Retinal pigment epithelial cell (primary cell): ENCODE measurements at regions not wholly inside any gene's neighbourhood (a gene's known extent, or its start where the extent isn't known, plus 50 kb on each side); places are given as distances from the start of the nearest gene placed in this dataset.

Experiments
- DNase-seq: peaks from one replicate; pipeline ENCODE4 v3.0.0-alpha.2; 2010; ENCODE audit warnings: low read depth
- H3K4me3 ChIP-seq: 2 replicates; pipeline ENCODE4 v1.5.1; 2011; ENCODE audit warnings: mild to moderate bottlenecking, low read length, control low read depth, moderate library complexity
- TF ChIP-seq, protein P1 (sequence below): conservative IDR thresholded peaks from 2 replicates; pipeline ENCODE4 v1.5.1; 2011; ENCODE audit warnings: low read depth, low read length, control low read depth, inconsistent platforms

DNA sequence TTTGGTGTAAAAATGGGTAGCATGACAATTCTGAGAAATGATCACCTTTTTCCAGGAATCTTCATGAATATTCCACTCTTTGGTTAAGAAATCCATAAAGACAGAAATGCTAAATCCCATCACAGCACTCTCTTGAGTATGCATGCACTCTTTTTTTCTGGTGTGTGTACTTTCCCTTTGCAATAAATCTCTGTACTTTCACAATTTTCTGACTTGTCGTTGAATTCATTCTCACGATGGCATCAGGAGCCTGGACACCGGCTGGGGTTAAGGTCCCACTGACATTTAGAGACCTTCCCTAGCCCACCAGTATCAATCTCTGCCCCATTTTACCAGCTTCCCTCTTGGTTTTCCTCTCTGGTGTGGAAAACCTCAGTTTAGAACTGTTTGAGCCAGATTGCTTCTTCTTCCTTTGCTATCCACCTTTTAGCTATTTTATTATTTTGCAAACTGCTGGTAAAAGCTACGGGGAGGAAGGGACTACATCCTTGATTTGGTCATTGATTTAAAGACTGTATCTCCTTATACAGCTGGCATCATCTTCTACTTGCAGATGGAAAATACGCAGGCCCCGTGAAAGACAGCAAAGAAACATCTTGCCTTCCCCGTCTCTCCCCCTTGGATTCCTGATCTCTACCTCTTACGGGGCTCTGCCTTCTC, 59.9 kb upstream of the ZFR start:
- TF ChIP-seq, protein P1, sequence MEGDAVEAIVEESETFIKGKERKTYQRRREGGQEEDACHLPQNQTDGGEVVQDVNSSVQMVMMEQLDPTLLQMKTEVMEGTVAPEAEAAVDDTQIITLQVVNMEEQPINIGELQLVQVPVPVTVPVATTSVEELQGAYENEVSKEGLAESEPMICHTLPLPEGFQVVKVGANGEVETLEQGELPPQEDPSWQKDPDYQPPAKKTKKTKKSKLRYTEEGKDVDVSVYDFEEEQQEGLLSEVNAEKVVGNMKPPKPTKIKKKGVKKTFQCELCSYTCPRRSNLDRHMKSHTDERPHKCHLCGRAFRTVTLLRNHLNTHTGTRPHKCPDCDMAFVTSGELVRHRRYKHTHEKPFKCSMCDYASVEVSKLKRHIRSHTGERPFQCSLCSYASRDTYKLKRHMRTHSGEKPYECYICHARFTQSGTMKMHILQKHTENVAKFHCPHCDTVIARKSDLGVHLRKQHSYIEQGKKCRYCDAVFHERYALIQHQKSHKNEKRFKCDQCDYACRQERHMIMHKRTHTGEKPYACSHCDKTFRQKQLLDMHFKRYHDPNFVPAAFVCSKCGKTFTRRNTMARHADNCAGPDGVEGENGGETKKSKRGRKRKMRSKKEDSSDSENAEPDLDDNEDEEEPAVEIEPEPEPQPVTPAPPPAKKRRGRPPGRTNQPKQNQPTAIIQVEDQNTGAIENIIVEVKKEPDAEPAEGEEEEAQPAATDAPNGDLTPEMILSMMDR, result no peak
- H3K4me3 ChIP-seq, result no peak overlapping the region
- DNase-seq, result no peak

DNA sequence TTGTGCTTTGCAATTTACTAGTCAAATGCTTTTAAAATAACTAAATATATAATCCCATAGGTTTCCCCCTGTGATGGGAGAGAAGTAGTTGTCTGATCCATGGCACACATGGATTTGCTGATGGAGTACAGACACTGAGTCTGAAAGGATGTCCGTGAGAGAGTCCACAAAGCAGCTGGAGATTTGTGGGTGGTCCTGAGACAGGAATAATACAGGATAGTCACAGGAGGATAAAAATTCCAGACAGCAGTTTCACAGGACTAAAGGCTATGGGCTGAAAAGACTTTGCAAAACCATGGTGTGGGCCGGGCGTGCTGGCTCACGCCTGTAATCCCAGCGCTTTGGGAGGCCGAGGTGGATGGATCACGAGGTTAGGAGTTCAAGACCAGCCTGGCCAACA, 58.7 kb upstream of the ZFR start:
- no peak overlapping the region for H3K4me3 ChIP-seq
- TF ChIP-seq, protein P1, result no peak
- no peak for DNase-seq

DNA sequence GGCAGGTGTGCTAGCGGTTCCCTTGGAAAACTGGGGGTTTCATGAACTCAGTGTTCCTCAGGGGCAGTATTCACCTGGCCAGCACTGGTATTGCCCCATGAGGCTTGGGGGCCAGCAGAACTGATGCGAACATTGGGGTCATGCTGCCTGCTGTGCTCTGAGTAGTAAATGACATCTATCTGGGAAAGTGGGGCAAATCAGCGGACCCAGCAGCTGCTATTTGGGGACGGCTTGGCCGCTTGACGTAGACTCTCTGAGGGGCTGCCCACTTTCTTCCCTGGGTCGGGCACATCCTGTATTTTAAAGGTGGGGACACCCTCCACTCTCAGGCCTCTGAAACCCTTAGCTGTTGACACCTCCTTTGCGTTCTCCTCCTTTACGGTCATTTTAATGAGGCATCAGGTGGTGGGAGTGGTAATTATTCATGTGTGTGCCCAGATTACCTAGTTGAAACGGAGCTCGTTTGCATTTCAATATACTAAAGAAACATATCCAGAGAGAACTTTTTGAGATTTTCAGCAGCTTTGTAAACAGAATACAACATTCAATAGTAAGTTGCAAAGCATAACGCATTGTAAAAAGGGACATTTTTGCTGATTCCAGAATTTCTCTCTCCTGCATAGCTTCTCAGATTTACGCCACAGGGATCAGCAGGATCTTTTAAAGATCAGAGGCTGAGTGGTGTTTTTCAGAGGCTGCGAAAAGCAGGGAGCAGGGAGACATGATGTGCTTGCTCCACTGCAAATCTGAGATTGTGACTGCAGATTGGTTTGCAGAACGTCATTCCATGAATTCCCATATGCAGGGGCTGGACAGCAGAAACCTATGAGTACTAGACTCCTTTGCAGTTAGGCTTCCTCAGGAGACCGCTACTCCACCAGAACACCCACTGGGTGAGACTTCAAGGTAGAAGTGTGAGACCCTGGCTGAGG, 56.8 kb upstream of the ZFR start:
- DNase-seq, result no peak
- TF ChIP-seq, protein P1, result no peak
- H3K4me3 ChIP-seq, result no peak overlapping the region

DNA sequence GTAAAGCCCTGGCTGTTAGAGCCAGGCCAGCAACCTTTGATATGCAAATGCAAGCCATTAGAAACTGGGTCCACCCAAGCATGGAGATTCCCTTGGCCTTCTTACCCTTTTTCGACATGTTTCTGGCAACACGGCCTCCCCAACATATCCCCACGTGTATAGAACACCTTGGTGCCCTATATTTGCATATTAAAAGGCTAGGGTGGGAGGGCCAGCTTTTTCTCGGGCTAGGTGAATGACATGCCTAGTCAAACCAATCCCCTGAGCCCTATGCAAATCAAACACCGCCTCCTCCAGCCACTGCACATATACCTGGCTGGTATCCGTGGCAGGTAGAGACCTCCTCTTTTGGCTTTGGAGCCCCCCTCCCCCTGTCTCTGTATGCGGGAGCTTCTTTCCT, 55.6 kb upstream of the ZFR start:
- DNase-seq, result no peak
- H3K4me3 ChIP-seq, result no peak overlapping the region
- TF ChIP-seq, protein P1, result no peak

DNA sequence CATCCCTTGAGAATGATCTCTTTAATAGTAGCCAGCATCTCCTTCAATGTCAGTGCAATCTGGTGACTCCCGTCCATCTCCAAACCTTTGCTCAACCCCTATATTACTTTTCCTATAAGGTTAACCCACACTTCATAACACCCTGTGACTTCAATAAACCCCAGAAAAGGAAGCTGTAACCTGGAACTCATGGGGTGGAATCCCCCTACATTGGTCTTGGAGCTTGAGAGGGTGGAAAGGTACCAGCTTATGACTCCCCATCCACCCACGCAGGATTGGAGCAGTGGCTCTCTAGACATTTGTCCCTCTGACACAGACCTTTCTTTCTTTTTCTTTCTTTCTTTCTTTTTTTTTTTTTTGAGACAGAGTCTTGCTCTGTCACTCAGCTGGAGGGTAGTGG, 54.7 kb upstream of the ZFR start:
- TF ChIP-seq, protein P1, result no peak
- DNase-seq, result no peak
- H3K4me3 ChIP-seq, result no peak overlapping the region

DNA sequence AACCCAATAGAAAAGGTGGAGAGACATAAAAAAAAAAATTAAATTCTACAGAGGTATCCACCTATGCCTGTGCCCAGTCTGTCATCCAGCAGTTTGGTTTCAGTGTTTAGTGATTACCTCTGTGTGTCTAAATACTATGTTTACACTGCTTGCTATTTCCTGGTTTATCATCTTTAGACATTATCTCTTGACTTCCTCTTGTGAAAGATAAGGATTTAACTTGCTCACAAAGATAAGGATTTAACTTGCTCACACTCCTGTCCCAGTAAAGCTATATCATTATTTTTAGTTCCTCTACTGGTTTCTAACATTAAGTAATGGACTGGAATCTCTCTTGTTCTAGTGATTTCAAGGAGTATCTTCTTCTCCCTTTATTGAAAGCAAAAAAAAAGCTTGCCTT, 53.9 kb upstream of the ZFR start:
- TF ChIP-seq, protein P1, result no peak
- no peak for DNase-seq

More for the DNA sequence above, 53.9 kb upstream of the ZFR start:
- no peak overlapping the region for H3K4me3 ChIP-seq
